ENCODE measurements at regions not wholly inside any gene's neighbourhood (a gene's known extent, or its start where the extent isn't known, plus 50 kb on each side); places are given as distances from the start of the nearest gene placed in this dataset.

- Histone ChIP-seq H3K27me3 (no peaks in the 10 kb centered on the region), H3K9me3 (peaks cover 0 to 28% (median 0%) of the 10 kb centered on the region in 11 donors), H3K27ac (no peak overlapping the region), H3K4me3 (no peak overlapping the region), H3K4me1 (no peaks in the 10 kb centered on the region), H3K36me3 (no peaks in the 10 kb centered on the region)
- DNase-seq (no peak), ATAC-seq (no peak)
- 76 to 80% methylated on average over 7 of the region's 7 CpGs for WGBS, 2 donors
- TF ChIP-seq CTCF (IDR thresholded peaks at IDR 0.05), result no peak
- intact Hi-C loops (cut with DNase I), result no loop called here
These were observed 294.1 kb downstream of the SEC23A start for GRCh38 chr14:38808734-38809455.

- intact Hi-C loops (cut with DNase I), result no loop called here
- WGBS, 2 donors, result 81 to 83% methylated on average over 2 of the region's 2 CpGs
- H3K4me1 ChIP-seq, result no peaks in the 10 kb centered on the region
- no peak for ATAC-seq
- no peak for TF ChIP-seq CTCF (IDR thresholded peaks at IDR 0.05)
- H3K9me3 ChIP-seq, result peaks cover 0 to 36% (median 17%) of the 10 kb centered on the region in 11 donors
- no peak for DNase-seq
- no peaks in the 10 kb centered on the region for H3K27me3 ChIP-seq
- no peak overlapping the region for H3K4me3 ChIP-seq
- H3K36me3 ChIP-seq, result no peaks in the 10 kb centered on the region
- no peak overlapping the region for H3K27ac ChIP-seq
These were observed 303.4 kb downstream of the SEC23A start for GRCh38 chr14:38799671-38800070.

- TF ChIP-seq CTCF (IDR thresholded peaks at IDR 0.05), result no peak
- intact Hi-C loops (cut with DNase I), result no loop called here
- no peaks in the 10 kb centered on the region for H3K4me1 ChIP-seq
- DNase-seq, result no peak
- H3K9me3 ChIP-seq, result no peaks in the 10 kb centered on the region
- no peaks in the 10 kb centered on the region for H3K36me3 ChIP-seq
- H3K27me3 ChIP-seq, result no peaks in the 10 kb centered on the region
- H3K27ac ChIP-seq, result no peak overlapping the region
- no peak overlapping the region for H3K4me3 ChIP-seq
- ATAC-seq, result no peak
These were observed 308.4 kb downstream of the SEC23A start for GRCh38 chr14:38794677-38795076.

DNA sequence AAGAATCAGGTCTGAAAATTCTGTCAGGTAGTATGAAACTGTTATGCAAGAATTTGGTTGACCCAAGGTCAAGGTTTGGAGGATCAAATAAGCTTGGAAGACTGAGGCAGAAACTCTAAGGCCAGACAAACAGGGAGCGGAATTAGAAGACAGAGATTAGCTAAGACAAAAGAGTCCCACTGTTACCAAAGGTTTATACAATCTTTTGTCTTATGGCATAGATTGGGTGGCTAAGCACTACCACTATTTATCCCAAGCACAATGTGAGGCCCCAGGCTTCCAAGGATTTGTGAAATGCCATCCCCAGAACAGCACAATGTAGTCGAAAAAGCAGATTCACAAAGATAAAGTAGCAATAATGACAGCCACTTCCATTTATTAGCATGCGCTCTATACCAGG is 311.2 kb downstream of the SEC23A start:
- 86 to 87% methylated on average over 3 of the region's 3 CpGs for WGBS, 2 donors
- Histone ChIP-seq H3K4me3 (no peak overlapping the region), H3K27me3 (no peaks in the 10 kb centered on the region), H3K4me1 (no peaks in the 10 kb centered on the region), H3K27ac (no peak overlapping the region), H3K36me3 (no peaks in the 10 kb centered on the region), H3K9me3 (no peaks in the 10 kb centered on the region)
- intact Hi-C loops (cut with DNase I), result no loop called here
- ATAC-seq, result no peak
- no peak for DNase-seq
- no peak for TF ChIP-seq CTCF (IDR thresholded peaks at IDR 0.05)

Data from heart right ventricle (tissue), 16 donors.